Pancreas (tissue), 10 donors: ENCODE measurements at regions not wholly inside any gene's neighbourhood (a gene's known extent, or its start where the extent isn't known, plus 50 kb on each side); places are given as distances from the start of the nearest gene placed in this dataset.
A peak's percentile ranks its signal among the peaks of the same experiment; 100 is the strongest.

Experiments
- ATAC-seq, 4 donors: fragments of 200-7000 bp; cut with Tn5 transposase; one replicate each; pipeline versions ENCODE4 v1.8.0 to v1.9.1; 2020; ENCODE audit warnings: mild to moderate bottlenecking in 4 of 4, moderate library complexity in 4 of 4
- DNase-seq, 6 donors: peaks; one replicate each; pipeline ENCODE4 v3.0.0-alpha.2; 2020
- FAIRE-seq: peaks from 2 replicates; lab custom pipeline; 2012; peaks lifted over from hg19 to GRCh38; lab: Jason Lieb, UNC
- H3K27ac ChIP-seq, 4 donors: fragments of 200-600 bp; sonication (generic); 1 replicate in 3 of 4; 2 replicates in 1 of 4; pipeline versions ENCODE4 v1.5.0 to v1.8.0; 2020
- H3K27me3 ChIP-seq, 4 donors: fragments of 200-600 bp; one replicate each; pipeline ENCODE4 v1.8.0; 2021
- H3K36me3 ChIP-seq, 3 donors: fragments of 200-600 bp; sonication (generic) in 1 of 3; one replicate each; pipeline versions ENCODE4 v1.5.0 to v1.8.0; 2020 to 2021
- H3K4me1 ChIP-seq, 3 donors: fragments of 200-600 bp; one replicate each; pipeline ENCODE4 v1.8.0; 2021
- H3K4me3 ChIP-seq, 4 donors: fragments of 200-600 bp; sonication (generic) in 2 of 4; one replicate each; pipeline versions ENCODE4 v1.5.0 to v1.8.0; 2020 to 2021
- H3K9me3 ChIP-seq, 4 donors: fragments of 200-600 bp; one replicate each; pipeline ENCODE4 v1.8.0; 2021
- CTCF ChIP-seq, 4 donors: fragments of 200-600 bp; sonication (generic) in 3 of 4; IDR thresholded peaks; one replicate each; pipeline versions ENCODE4 v1.5.0 to v1.8.0; 2021; ENCODE audit warnings: antibody characterized with exemption in 4 of 4
- WGBS, 2 donors: extraction: QIAGEN DNeasy Blood & Tissue Kit; methylation state at CpG; one replicate each; pipeline ENCODE4 v1.1.7; 2013; 5-methylcytosine and 5-hydroxymethylcytosine counted together
- intact Hi-C, 3 donors: fragments of 100-400 bp; cut with DNase I; formaldehyde crosslinking; loops; one replicate each; pipeline versions ENCODE4 v1.11.1 to v1.14.2; 2022
- donor health status: healthy with polysubstance abuse.
- donor health status: DM: no; HTN: no; CAD: no; lungs with moderate emphysema.
- donor health status: DM: no; HTN: no; CAD: no.
- donor health status: control.
- donor health status: control.
- donor health status: Bipolar disorder and iron deficiency.
- donor health status: DM: yes; HTN: yes; CAD: no.
- donor health status: DM: no; HTN: no; CAD: no.
- donor health status: DM: no; HTN: no; CAD: no.
- donor health status: DM: yes; HTN: yes; CAD: no.

GRCh38 chr3:162200836-162201235 lies 704.2 kb downstream of the OTOL1 start:
- H3K4me1 ChIP-seq, result no peaks in the 10 kb centered on the region
- ATAC-seq, result no peak
- no peak for DNase-seq
- 32 to 39% methylated on average over 7 of the region's 7 CpGs for WGBS, 2 donors
- intact Hi-C loops, result no loop called here
- no peak overlapping the region for H3K4me3 ChIP-seq
- FAIRE-seq, result no peak
- H3K27me3 ChIP-seq, result no peaks in the 10 kb centered on the region
- no peak overlapping the region for H3K27ac ChIP-seq
- no peaks in the 10 kb centered on the region for H3K9me3 ChIP-seq
- no peak for TF ChIP-seq CTCF (IDR thresholded peaks at IDR 0.05)
- no peaks in the 10 kb centered on the region for H3K36me3 ChIP-seq

GRCh38 chr3:162206648-162207047 lies 710.0 kb downstream of the OTOL1 start:
- FAIRE-seq, result no peak
- H3K4me3 ChIP-seq, result no peak overlapping the region
- H3K27me3 ChIP-seq, result no peaks in the 10 kb centered on the region
- no peaks in the 10 kb centered on the region for H3K36me3 ChIP-seq
- 37 to 49% methylated on average over 1 of the region's 1 CpG for WGBS, 2 donors
- no peaks in the 10 kb centered on the region for H3K4me1 ChIP-seq
- intact Hi-C loops, result no loop called here
- DNase-seq, result no peak
- no peak for ATAC-seq
- H3K27ac ChIP-seq, result no peak overlapping the region
- no peak for TF ChIP-seq CTCF (IDR thresholded peaks at IDR 0.05)
- no peaks in the 10 kb centered on the region for H3K9me3 ChIP-seq

GRCh38 chr3:162211470-162211869 lies 714.9 kb downstream of the OTOL1 start:
- intact Hi-C loops, result no loop called here
- no peak for FAIRE-seq

GRCh38 chr3:162213196-162213595 lies 716.6 kb downstream of the OTOL1 start:
- Histone ChIP-seq H3K4me1 (no peaks in the 10 kb centered on the region), H3K27ac (no peak overlapping the region), H3K27me3 (no peaks in the 10 kb centered on the region), H3K36me3 (no peaks in the 10 kb centered on the region), H3K9me3 (no peaks in the 10 kb centered on the region), H3K4me3 (no peak overlapping the region)
- FAIRE-seq (peak; percentile 9), DNase-seq (no peak), ATAC-seq (no peak)
- no peak for TF ChIP-seq CTCF (IDR thresholded peaks at IDR 0.05)
- intact Hi-C loops, result no loop called here
- 51 to 68% methylated on average over 2 of the region's 2 CpGs for WGBS, 2 donors

More at GRCh38 chr3:162211470-162211869, 714.9 kb downstream of the OTOL1 start:
- Histone ChIP-seq H3K9me3 (no peaks in the 10 kb centered on the region), H3K27ac (no peak overlapping the region), H3K4me3 (no peak overlapping the region), H3K27me3 (no peaks in the 10 kb centered on the region), H3K36me3 (no peaks in the 10 kb centered on the region), H3K4me1 (no peaks in the 10 kb centered on the region)
- no peak for TF ChIP-seq CTCF (IDR thresholded peaks at IDR 0.05)
- ATAC-seq (no peak), DNase-seq (no peak)

- H3K4me3 ChIP-seq, result no peak overlapping the region
- intact Hi-C loops, result no loop called here
- TF ChIP-seq CTCF (IDR thresholded peaks at IDR 0.05), result no peak
- ATAC-seq (no peak), DNase-seq (no peak), FAIRE-seq (no peak)
- no peaks in the 10 kb centered on the region for H3K36me3 ChIP-seq
- no peak overlapping the region for H3K27ac ChIP-seq
- no peaks in the 10 kb centered on the region for H3K9me3 ChIP-seq
- no peaks in the 10 kb centered on the region for H3K27me3 ChIP-seq
- WGBS, 2 donors, result 55 to 70% methylated on average over 3 of the region's 3 CpGs
- H3K4me1 ChIP-seq, result no peaks in the 10 kb centered on the region
These were observed 717.3 kb downstream of the OTOL1 start for GRCh38 chr3:162213956-162214355.
